HepG2 (cell line): ENCODE measurements at regions not wholly inside any gene's neighbourhood (a gene's known extent, or its start where the extent isn't known, plus 50 kb on each side); places are given as distances from the start of the nearest gene placed in this dataset.

Experiments
- ATAC-seq: fragments of 200-7000 bp; cut with Tn5 transposase; 3 replicates; pipeline ENCODE4 v1.9.1; 2020; ENCODE audit warnings: mild to moderate bottlenecking, moderate library complexity
- BruUV-seq: library from RNA; stranded (reverse); fragments of 400-500 nt; replicated peaks from 2 replicates; lab custom pipeline; 2021; lab: Mats Ljungman, UMichigan
- CTCF ChIA-PET: fragments of 300-600 bp; formaldehyde crosslinking; extraction: SDS; loops from one replicate; lab custom pipeline; 2021; ENCODE audit warnings: low total read pairs, inconsistent platforms, low intra/inter-chr PET ratio; lab: Yijun Ruan, JAX
- POLR2A ChIA-PET: fragments of 350-600 bp; sonication (Branson Sonifier 250); formaldehyde crosslinking; loops from one replicate; lab custom pipeline; 2020; ENCODE audit warnings: antibody characterized with exemption, inconsistent platforms; lab: Yijun Ruan, JAX
- DNase-seq: peaks from one replicate; pipeline ENCODE4 v3.0.0-alpha.2; 2015; ENCODE audit warnings: low spot score
- FAIRE-seq: peaks from 3 replicates; lab custom pipeline; 2011; peaks lifted over from hg19 to GRCh38; lab: Jason Lieb, UNC
- H2AFZ ChIP-seq: one replicate; pipeline ENCODE4 v1.6.1; 2011; ENCODE audit warnings: low read length, inconsistent platforms
- H3K27ac ChIP-seq: fragments of 300-600 bp; 3 replicates; pipeline ENCODE4 v1.8.0; 2011; ENCODE audit warnings: mixed run types, mild to moderate bottlenecking, mixed read lengths, low read length, inconsistent platforms; ENCODE audit not compliant: insufficient read depth; ENCODE audit errors: extremely low read length
- H3K27me3 ChIP-seq, 2 experiments: fragments of 200-600 bp in 1 of 2; 2 replicates in 1 of 2; 3 replicates in 1 of 2; pipeline versions ENCODE4 v1.6.0 to v1.8.0; 2011; ENCODE audit warnings: low read length in 2 of 2, mild to moderate bottlenecking in 2 of 2, moderate library complexity in 2 of 2, inconsistent platforms in 1 of 2; ENCODE audit not compliant: insufficient read depth in 2 of 2, control insufficient read depth in 1 of 2
- H3K36me3 ChIP-seq, 2 experiments: fragments of 200-600 bp in 1 of 2; replicated peaks in 1 of 2; 2 replicates in 1 of 2; 3 replicates in 1 of 2; pipeline versions ENCODE4 v1.5.1 to v1.8.0; 2011; ENCODE audit warnings: low read length in 2 of 2, inconsistent platforms in 1 of 2; ENCODE audit not compliant: insufficient read depth in 2 of 2, control insufficient read depth in 1 of 2
- H3K4me1 ChIP-seq: 2 replicates; pipeline ENCODE4 v1.5.1; 2012; ENCODE audit warnings: low read length, inconsistent platforms; ENCODE audit not compliant: insufficient read depth
- H3K4me2 ChIP-seq: 2 replicates; pipeline ENCODE4 v1.6.0; 2011; ENCODE audit warnings: low read depth, low read length, inconsistent platforms
- H3K4me3 ChIP-seq, 3 experiments: fragments of 200-600 bp in 1 of 3; sonication (generic), shearing (Covaris generic) in 1 of 3; replicated peaks in 1 of 3; 2 replicates each; pipeline ENCODE4 v1.5.1; 2011 to 2016; ENCODE audit warnings: low read length in 3 of 3, inconsistent platforms in 2 of 3, low read depth in 2 of 3, mild to moderate bottlenecking in 2 of 3, control low read depth in 1 of 3, mixed read lengths in 1 of 3; ENCODE audit not compliant: insufficient read depth in 1 of 3
- H3K79me2 ChIP-seq: one replicate; pipeline ENCODE4 v1.6.1; 2011; ENCODE audit warnings: low read length, inconsistent platforms; ENCODE audit not compliant: insufficient read depth
- H3K9ac ChIP-seq: 2 replicates; pipeline ENCODE4 v1.6.0; 2011; ENCODE audit warnings: mild to moderate bottlenecking, low read depth, low read length, inconsistent platforms; ENCODE audit not compliant: insufficient read depth
- H3K9me3 ChIP-seq: 2 replicates; pipeline ENCODE4 v1.5.1; 2012; ENCODE audit warnings: mild to moderate bottlenecking, low read length
- H4K20me1 ChIP-seq: 2 replicates; pipeline ENCODE4 v1.6.0; 2011; ENCODE audit warnings: inconsistent platforms, mild to moderate bottlenecking, low read length, moderate library complexity; ENCODE audit not compliant: insufficient read depth
- BHLHE40 ChIP-seq: IDR thresholded peaks from 2 replicates; pipeline ENCODE4 v1.6.1; 2011; ENCODE audit warnings: low read length, improper control_type of control experiment
- FOXO4 ChIP-seq: sonication (generic); formaldehyde crosslinking; conservative IDR thresholded peaks from 2 replicates; pipeline ENCODE4 v1.8.1; 2023; ENCODE audit warnings: missing genetic modification reagents
- KAT8 ChIP-seq: IDR thresholded peaks from 2 replicates; pipeline ENCODE4 v1.6.1; 2016; ENCODE audit warnings: missing genetic modification reagents, missing compliant biosample characterization
- KDM5B ChIP-seq: sonication (generic); formaldehyde crosslinking; IDR thresholded peaks from 2 replicates; pipeline ENCODE4 v1.4.0; 2020; ENCODE audit warnings: missing genetic modification reagents, mild to moderate bottlenecking, borderline replicate concordance
- NFKBIZ ChIP-seq: IDR thresholded peaks from 2 replicates; pipeline ENCODE4 v1.6.1; 2018; ENCODE audit warnings: missing genetic modification reagents, missing compliant biosample characterization
- PCBP2 ChIP-seq: fragments of 200-400 bp; formaldehyde crosslinking; optimal IDR thresholded peaks from 2 replicates; pipeline ENCODE3; 2018; ENCODE audit warnings: low read length, low read depth; ENCODE audit not compliant: poor library complexity, severe bottlenecking
- PHF8 ChIP-seq: sonication (generic); formaldehyde crosslinking; IDR thresholded peaks from 2 replicates; pipeline ENCODE4 v1.5.0; 2020; ENCODE audit warnings: missing genetic modification reagents
- PRPF4 ChIP-seq: fragments of 200-400 bp; formaldehyde crosslinking; IDR thresholded peaks from 2 replicates; pipeline ENCODE4 v1.6.1; 2016; ENCODE audit warnings: low read length, low read depth; ENCODE audit not compliant: poor library complexity, severe bottlenecking
- RARG ChIP-seq: sonication (generic); formaldehyde crosslinking; IDR thresholded peaks from 2 replicates; pipeline ENCODE4 v1.4.0; 2020; ENCODE audit warnings: low read depth, mild to moderate bottlenecking, missing genetic modification reagents
- SNAI1 ChIP-seq: sonication (generic); formaldehyde crosslinking; IDR thresholded peaks from 2 replicates; pipeline ENCODE4 v1.5.0; 2020; ENCODE audit warnings: mild to moderate bottlenecking, missing genetic modification reagents, borderline replicate concordance
- TEF ChIP-seq: sonication (generic); formaldehyde crosslinking; IDR thresholded peaks from 2 replicates; pipeline ENCODE4 v1.5.0; 2020; ENCODE audit warnings: missing genetic modification reagents
- ZGPAT ChIP-seq: IDR thresholded peaks from 2 replicates; pipeline ENCODE4 v1.6.1; 2016; ENCODE audit warnings: mild to moderate bottlenecking
- ZNF136 ChIP-seq: sonication (generic); formaldehyde crosslinking; IDR thresholded peaks from 2 replicates; pipeline ENCODE4 v1.8.1; 2022; ENCODE audit warnings: low read depth, mild to moderate bottlenecking, moderate library complexity, missing genetic modification reagents
- ZNF251 ChIP-seq: sonication (generic); formaldehyde crosslinking; IDR thresholded peaks from 2 replicates; pipeline ENCODE4 v1.9.0; 2021; ENCODE audit warnings: mild to moderate bottlenecking, missing genetic modification reagents
- ZNF354B ChIP-seq: sonication (generic); formaldehyde crosslinking; IDR thresholded peaks from 2 replicates; pipeline ENCODE4 v1.8.0; 2022; ENCODE audit warnings: mild to moderate bottlenecking, missing genetic modification reagents
- ZNF552 ChIP-seq: sonication (generic); formaldehyde crosslinking; IDR thresholded peaks from 2 replicates; pipeline ENCODE4 v1.9.0; 2022; ENCODE audit warnings: missing genetic modification reagents, mild to moderate bottlenecking, borderline replicate concordance
- ZNF749 ChIP-seq: sonication (generic); formaldehyde crosslinking; IDR thresholded peaks from 2 replicates; pipeline ENCODE4 v1.8.0; 2022; ENCODE audit warnings: mild to moderate bottlenecking, missing genetic modification reagents, moderate library complexity, borderline replicate concordance
- ZSCAN30 ChIP-seq: sonication (generic); formaldehyde crosslinking; IDR thresholded peaks from 2 replicates; pipeline ENCODE4 v1.5.0; 2020; ENCODE audit warnings: mild to moderate bottlenecking, missing genetic modification reagents
- WGBS: methylation state at CpG from one replicate; pipeline ENCODE4 v1.1.6; 2017; ENCODE audit warnings: low lambda C conversion rate; 5-methylcytosine and 5-hydroxymethylcytosine counted together
- in situ Hi-C: cut with HindIII; loops from 2 replicates; pipeline ENCODE4 v1.10.0; 2017; ENCODE audit warnings: low pct_unique_long_range_greater_than_20kb; ENCODE audit not compliant: extremely low pct_ligation_motif_present
- intact Hi-C: fragments of 100-400 bp; cut with micrococcal nuclease; formaldehyde crosslinking; loops from one replicate; pipeline ENCODE4 v1.10.0; 2022; ENCODE audit not compliant: unreplicated experiment

GRCh38 chr6:154886471-154886870, 108.6 kb upstream of the TIAM2 start:
- Histone ChIP-seq H3K4me1 (peaks cover 12% of the 10 kb centered on the region), H3K4me2 (no peak overlapping the region), H3K9ac (no peak overlapping the region), H2AFZ (no peak overlapping the region), H3K4me3 (no peak overlapping the region), H3K9me3 (no peaks in the 10 kb centered on the region), H4K20me1 (no peaks in the 10 kb centered on the region), H3K27me3 (no peaks in the 10 kb centered on the region), H3K27ac (no peak overlapping the region), H3K36me3 (peaks cover 0 to 10% of the 10 kb centered on the region in 2 experiments; a peak in 2 of 5 replicates), H3K79me2 (no peaks in the 10 kb centered on the region)
- ChIA-PET CTCF (no interaction called here), POLR2A (no interaction called here)
- DNase-seq (no peak), ATAC-seq (no peak), FAIRE-seq (no peak)
- in situ Hi-C loops (no loop called here), intact Hi-C loops (no loop called here)
- no TSS peak for BruUV-seq
- TF ChIP-seq SNAI1 (CRISPR knock-in tag) (no peak), PHF8 (no peak), NFKBIZ (CRISPR knock-in tag) (no peak), TEF (CRISPR knock-in tag) (no peak)

- in situ Hi-C loops (no loop called here), intact Hi-C loops (no loop called here)
- WGBS = 95% methylated on average over 5 of the region's 5 CpGs
- Histone ChIP-seq H3K4me2 (no peak overlapping the region), H3K79me2 (no peaks in the 10 kb centered on the region), H3K27ac (no peak overlapping the region), H3K36me3 (peaks cover 0 to 10% of the 10 kb centered on the region in 2 experiments; a peak in 3 of 5 replicates), H3K9ac (no peak overlapping the region), H3K4me3 (no peak overlapping the region), H4K20me1 (no peaks in the 10 kb centered on the region), H2AFZ (no peak overlapping the region), H3K4me1 (peaks cover 18% of the 10 kb centered on the region), H3K27me3 (no peaks in the 10 kb centered on the region), H3K9me3 (no peaks in the 10 kb centered on the region)
- CTCF ChIA-PET = no interaction called here
- POLR2A ChIA-PET = no interaction called here
- FAIRE-seq = no peak
- ATAC-seq = no peak
- DNase-seq = no peak
- no TSS peak for BruUV-seq
- TF ChIP-seq ZSCAN30 (no peak), ZNF749 (CRISPR knock-in tag) (no peak), BHLHE40 (no peak), ZGPAT (CRISPR knock-in tag) (no peak), FOXO4 (no peak), PCBP2 (no peak), ZNF552 (no peak), ZNF354B (CRISPR knock-in tag) (no peak), ZNF136 (CRISPR knock-in tag) (no peak), ZNF251 (CRISPR knock-in tag) (no peak), PRPF4 (no peak), KAT8 (CRISPR knock-in tag) (no peak), KDM5B (CRISPR knock-in tag) (no peak), RARG (CRISPR knock-in tag) (no peak)
Measured at GRCh38 chr6:154887051-154887450, 108.1 kb upstream of the TIAM2 start.
